ENCODE measurements at regions not wholly inside any gene's neighbourhood (a gene's known extent, or its start where the extent isn't known, plus 50 kb on each side); places are given as distances from the start of the nearest gene placed in this dataset.

- FAIRE-seq = no peak
- TF ChIP-seq CTCF (IDR thresholded peaks at IDR 0.05; ENCODE audit: borderline replicate concordance, extremely low read depth, insufficient read depth) = no peak
- H3K27ac ChIP-seq (ENCODE audit: low read depth in 2 of 2, low read length in 2 of 2) = no peak overlapping the region
- H3K9me3 ChIP-seq (ENCODE audit: control insufficient read depth in 2 of 3, insufficient read depth in 1 of 3, low read length in 3 of 3) = no peaks in the 10 kb centered on the region
- intact Hi-C loops (cut with DNase I) = no loop called here
- no peak for DNase-seq
- no peaks in the 10 kb centered on the region for H3K36me3 ChIP-seq (ENCODE audit: control insufficient read depth in 2 of 3, insufficient read depth in 3 of 3, low read length in 3 of 3)
- H3K9ac ChIP-seq (ENCODE audit: low read length in 3 of 3) = no peak overlapping the region
- H3K4me3 ChIP-seq (ENCODE audit: low read length in 3 of 3) = no peak overlapping the region
- no peaks in the 10 kb centered on the region for H3K27me3 ChIP-seq (ENCODE audit: control insufficient read depth, insufficient read depth, low read length)
- H3K4me1 ChIP-seq (ENCODE audit: control insufficient read depth in 2 of 3, insufficient read depth in 2 of 3, low read depth in 1 of 3, low read length in 3 of 3) = no peaks in the 10 kb centered on the region
Measured at GRCh38 chr5:51273871-51274270, 109.4 kb upstream of the ISL1 start.

- H3K27ac ChIP-seq (ENCODE audit: low read depth in 2 of 2, low read length in 2 of 2) = no peak overlapping the region
- H3K4me3 ChIP-seq (ENCODE audit: low read length in 3 of 3) = no peak overlapping the region
- H3K9me3 ChIP-seq (ENCODE audit: control insufficient read depth in 2 of 3, insufficient read depth in 1 of 3, low read length in 3 of 3) = no peaks in the 10 kb centered on the region
- no peaks in the 10 kb centered on the region for H3K27me3 ChIP-seq (ENCODE audit: control insufficient read depth, insufficient read depth, low read length)
- no peak for TF ChIP-seq CTCF (IDR thresholded peaks at IDR 0.05; ENCODE audit: borderline replicate concordance, extremely low read depth, insufficient read depth)
- intact Hi-C loops (cut with DNase I) = no loop called here
- DNase-seq = no peak
- H3K36me3 ChIP-seq (ENCODE audit: control insufficient read depth in 2 of 3, insufficient read depth in 3 of 3, low read length in 3 of 3) = no peaks in the 10 kb centered on the region
- H3K9ac ChIP-seq (ENCODE audit: low read length in 3 of 3) = no peak overlapping the region
- no peaks in the 10 kb centered on the region for H3K4me1 ChIP-seq (ENCODE audit: control insufficient read depth in 2 of 3, insufficient read depth in 2 of 3, low read depth in 1 of 3, low read length in 3 of 3)
- FAIRE-seq = no peak
Measured at GRCh38 chr5:51275428-51275827, 107.8 kb upstream of the ISL1 start.

DNA sequence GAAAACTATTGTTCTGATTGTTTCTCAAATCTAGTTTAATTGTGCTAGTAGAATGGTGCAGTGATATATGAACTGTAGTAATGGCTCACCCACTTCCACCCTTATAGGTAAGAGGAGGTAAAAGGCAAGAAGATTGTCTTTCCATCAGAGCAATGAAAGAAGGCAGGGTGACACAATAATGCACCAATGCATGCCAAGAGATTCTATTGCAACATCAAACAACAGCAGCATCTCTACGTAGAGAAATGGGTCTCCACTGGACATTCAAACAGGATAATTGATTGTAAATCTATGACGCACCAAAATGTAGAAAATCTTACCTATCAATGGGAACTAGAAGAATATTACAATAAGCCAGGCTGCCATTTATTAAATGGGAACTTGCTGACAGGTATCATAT is 107.0 kb upstream of the ISL1 start:
- no peak for DNase-seq
- FAIRE-seq = no peak
- no peaks in the 10 kb centered on the region for H3K4me1 ChIP-seq (ENCODE audit: control insufficient read depth in 2 of 3, insufficient read depth in 2 of 3, low read depth in 1 of 3, low read length in 3 of 3)
- H3K27ac ChIP-seq (ENCODE audit: low read depth in 2 of 2, low read length in 2 of 2) = no peak overlapping the region
- intact Hi-C loops (cut with DNase I) = no loop called here
- H3K9me3 ChIP-seq (ENCODE audit: control insufficient read depth in 2 of 3, insufficient read depth in 1 of 3, low read length in 3 of 3) = no peaks in the 10 kb centered on the region
- no peaks in the 10 kb centered on the region for H3K36me3 ChIP-seq (ENCODE audit: control insufficient read depth in 2 of 3, insufficient read depth in 3 of 3, low read length in 3 of 3)
- no peak overlapping the region for H3K4me3 ChIP-seq (ENCODE audit: low read length in 3 of 3)
- no peak overlapping the region for H3K9ac ChIP-seq (ENCODE audit: low read length in 3 of 3)
- TF ChIP-seq CTCF (IDR thresholded peaks at IDR 0.05; ENCODE audit: borderline replicate concordance, extremely low read depth, insufficient read depth) = no peak
- no peaks in the 10 kb centered on the region for H3K27me3 ChIP-seq (ENCODE audit: control insufficient read depth, insufficient read depth, low read length)

GRCh38 chr5:51278539-51278938 is 104.7 kb upstream of the ISL1 start:
- H3K27me3 ChIP-seq (ENCODE audit: control insufficient read depth, insufficient read depth, low read length) = no peaks in the 10 kb centered on the region
- no peaks in the 10 kb centered on the region for H3K36me3 ChIP-seq (ENCODE audit: control insufficient read depth in 2 of 3, insufficient read depth in 3 of 3, low read length in 3 of 3)
- no peak for FAIRE-seq
- H3K9me3 ChIP-seq (ENCODE audit: control insufficient read depth in 2 of 3, insufficient read depth in 1 of 3, low read length in 3 of 3) = no peaks in the 10 kb centered on the region
- H3K27ac ChIP-seq (ENCODE audit: low read depth in 2 of 2, low read length in 2 of 2) = no peak overlapping the region
- H3K4me3 ChIP-seq (ENCODE audit: low read length in 3 of 3) = no peak overlapping the region
- TF ChIP-seq CTCF (IDR thresholded peaks at IDR 0.05; ENCODE audit: borderline replicate concordance, extremely low read depth, insufficient read depth) = no peak
- DNase-seq = no peak
- intact Hi-C loops (cut with DNase I) = no loop called here
- H3K4me1 ChIP-seq (ENCODE audit: control insufficient read depth in 2 of 3, insufficient read depth in 2 of 3, low read depth in 1 of 3, low read length in 3 of 3) = no peaks in the 10 kb centered on the region
- no peak overlapping the region for H3K9ac ChIP-seq (ENCODE audit: low read length in 3 of 3)
